Ovary (tissue), 7 donors: ENCODE measurements at regions not wholly inside any gene's neighbourhood (a gene's known extent, or its start where the extent isn't known, plus 50 kb on each side); places are given as distances from the start of the nearest gene placed in this dataset.
"Not testable (repeated sequence)": the region's sequence is repeated elsewhere in the genome, so short reads cannot be mapped to it uniquely, and the experiment has no call there.

Experiments
- DNase-seq, 5 donors: peaks; one replicate each; pipeline ENCODE4 v3.0.0-alpha.2; 2019 to 2020
- H3K27ac ChIP-seq, 2 donors: fragments of 200-600 bp; one replicate each; pipeline versions ENCODE4 v1.5.1 to v1.8.0; 2019 to 2022
- H3K27me3 ChIP-seq: fragments of 200-600 bp; one replicate; pipeline ENCODE4 v1.8.0; 2022
- H3K36me3 ChIP-seq: fragments of 200-600 bp; sonication (generic); one replicate; pipeline ENCODE4 v1.5.1; 2019
- H3K4me1 ChIP-seq: one replicate; pipeline ENCODE4 v1.8.1; 2013; ENCODE audit warnings: mild to moderate bottlenecking, moderate library complexity; ENCODE audit not compliant: insufficient read depth
- H3K4me3 ChIP-seq: fragments of 200-600 bp; sonication (generic); one replicate; pipeline ENCODE4 v1.5.1; 2017
- H3K9me3 ChIP-seq, 2 donors: fragments of 200-600 bp in 1 of 2; sonication (generic) in 1 of 2; one replicate each; pipeline versions ENCODE4 v1.5.1 to v1.8.1; 2013 to 2019; ENCODE audit warnings: mild to moderate bottlenecking in 1 of 2, moderate library complexity in 1 of 2
- EP300 ChIP-seq: sonication (generic); formaldehyde crosslinking; IDR thresholded peaks from one replicate; pipeline ENCODE4 v1.6.1; 2017; ENCODE audit warnings: antibody characterized with exemption
- POLR2A ChIP-seq: fragments of 450-650 bp; IDR thresholded peaks from one replicate; pipeline ENCODE4 v1.6.1; 2017; ENCODE audit warnings: antibody characterized with exemption, mild to moderate bottlenecking, moderate library complexity
- WGBS, 3 donors: extraction: QIAGEN DNeasy Blood & Tissue Kit in 1 of 3; methylation state at CpG; one replicate each; pipeline versions ENCODE4 v1.1.5 to v1.1.7; 2013 to 2017; 5-methylcytosine and 5-hydroxymethylcytosine counted together
- intact Hi-C, 4 donors: fragments of 100-400 bp; cut with DNase I; formaldehyde crosslinking; loops; one replicate each; pipeline versions ENCODE4 v1.11.0 to v1.15.1; 2022 to 2023
- TF ChIP-seq, protein P1 (sequence below), 3 donors: fragments of 450-650 bp in 2 of 3; fragments of 200-600 bp in 1 of 3; IDR thresholded peaks; one replicate each; pipeline versions ENCODE4 v1.5.1 to v1.8.0; 2016 to 2022; ENCODE audit warnings: antibody characterized with exemption in 3 of 3, mild to moderate bottlenecking in 1 of 3
- donor health status: DM: no; HTN: no; CAD: no; lungs with moderate emphysema.
- donor health status: DM: no; HTN: no; CAD: no.
- donor health status: Bipolar disorder and iron deficiency.
- donor health status: DM: no; HTN: no; CAD: no.
- donor health status: DM: yes; HTN: yes; CAD: no.

DNA sequence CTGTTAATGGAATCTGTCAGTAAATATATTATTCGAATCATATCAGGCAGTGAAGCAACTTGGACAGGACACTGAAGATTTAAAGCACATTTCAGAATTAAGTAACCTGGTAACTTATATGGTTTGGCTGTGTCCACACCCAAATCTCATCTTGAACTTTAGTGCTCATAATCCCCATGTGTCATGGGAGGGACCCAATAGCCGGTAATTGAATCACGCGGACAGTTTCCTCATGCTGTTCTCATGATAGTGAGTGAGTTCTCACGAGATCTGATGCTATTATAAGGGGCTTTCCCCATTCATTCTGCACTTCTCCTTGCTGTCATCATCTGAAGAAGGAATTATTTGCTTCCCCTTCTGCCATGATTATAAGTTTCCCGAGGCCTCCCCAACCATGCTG lies 83.2 kb upstream of the COL1A2 start:
- TF ChIP-seq, protein P1, sequence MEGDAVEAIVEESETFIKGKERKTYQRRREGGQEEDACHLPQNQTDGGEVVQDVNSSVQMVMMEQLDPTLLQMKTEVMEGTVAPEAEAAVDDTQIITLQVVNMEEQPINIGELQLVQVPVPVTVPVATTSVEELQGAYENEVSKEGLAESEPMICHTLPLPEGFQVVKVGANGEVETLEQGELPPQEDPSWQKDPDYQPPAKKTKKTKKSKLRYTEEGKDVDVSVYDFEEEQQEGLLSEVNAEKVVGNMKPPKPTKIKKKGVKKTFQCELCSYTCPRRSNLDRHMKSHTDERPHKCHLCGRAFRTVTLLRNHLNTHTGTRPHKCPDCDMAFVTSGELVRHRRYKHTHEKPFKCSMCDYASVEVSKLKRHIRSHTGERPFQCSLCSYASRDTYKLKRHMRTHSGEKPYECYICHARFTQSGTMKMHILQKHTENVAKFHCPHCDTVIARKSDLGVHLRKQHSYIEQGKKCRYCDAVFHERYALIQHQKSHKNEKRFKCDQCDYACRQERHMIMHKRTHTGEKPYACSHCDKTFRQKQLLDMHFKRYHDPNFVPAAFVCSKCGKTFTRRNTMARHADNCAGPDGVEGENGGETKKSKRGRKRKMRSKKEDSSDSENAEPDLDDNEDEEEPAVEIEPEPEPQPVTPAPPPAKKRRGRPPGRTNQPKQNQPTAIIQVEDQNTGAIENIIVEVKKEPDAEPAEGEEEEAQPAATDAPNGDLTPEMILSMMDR (IDR thresholded peaks at IDR 0.05), result no peak
- TF ChIP-seq EP300 (no peak), POLR2A (no peak)
- no peak overlapping the region for H3K4me3 ChIP-seq
- intact Hi-C loops, result no loop called here
- H3K27me3 ChIP-seq, result no peaks in the 10 kb centered on the region
- WGBS, 3 donors, result 91 to 94% (median 92%) methylated on average over 6 of the region's 6 CpGs
- no peaks in the 10 kb centered on the region for H3K9me3 ChIP-seq
- H3K27ac ChIP-seq, result no peak overlapping the region
- H3K36me3 ChIP-seq, result no peaks in the 10 kb centered on the region
- DNase-seq, result no peak
- no peaks in the 10 kb centered on the region for H3K4me1 ChIP-seq

DNA sequence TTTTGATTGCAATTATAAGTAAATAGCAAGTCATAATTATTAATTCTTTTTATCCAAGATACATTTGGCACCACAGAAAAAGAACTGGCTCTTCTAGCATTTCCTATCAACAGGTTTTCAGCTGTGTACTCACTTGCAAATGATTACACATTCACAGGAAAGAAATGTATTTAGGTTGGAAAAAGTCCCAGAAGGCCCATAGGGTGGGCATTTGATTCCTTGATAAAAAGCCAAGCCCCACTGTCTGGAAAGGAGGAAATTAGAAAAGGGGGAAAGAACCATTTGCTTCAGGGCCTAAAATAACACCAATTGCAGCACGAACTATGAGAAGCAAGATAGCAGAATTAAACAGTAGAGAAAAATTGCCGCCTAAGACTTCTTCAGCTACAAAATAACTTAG lies 80.8 kb upstream of the COL1A2 start:
- H3K4me3 ChIP-seq, result no peak overlapping the region
- peak overlapping the region in 1 of 2 donors; percentile 30 for H3K27ac ChIP-seq
- intact Hi-C loops, result no loop called here
- WGBS, 3 donors, result 10 to 28% (median 14%) methylated on average over 2 of the region's 2 CpGs
- TF ChIP-seq POLR2A (no peak), EP300 (no peak)
- TF ChIP-seq, protein P1 (IDR thresholded peaks at IDR 0.05), result no peak
- H3K27me3 ChIP-seq, result no peaks in the 10 kb centered on the region
- no peaks in the 10 kb centered on the region for H3K36me3 ChIP-seq
- DNase-seq, result no peak
- no peaks in the 10 kb centered on the region for H3K4me1 ChIP-seq
- H3K9me3 ChIP-seq, result no peaks in the 10 kb centered on the region

DNA sequence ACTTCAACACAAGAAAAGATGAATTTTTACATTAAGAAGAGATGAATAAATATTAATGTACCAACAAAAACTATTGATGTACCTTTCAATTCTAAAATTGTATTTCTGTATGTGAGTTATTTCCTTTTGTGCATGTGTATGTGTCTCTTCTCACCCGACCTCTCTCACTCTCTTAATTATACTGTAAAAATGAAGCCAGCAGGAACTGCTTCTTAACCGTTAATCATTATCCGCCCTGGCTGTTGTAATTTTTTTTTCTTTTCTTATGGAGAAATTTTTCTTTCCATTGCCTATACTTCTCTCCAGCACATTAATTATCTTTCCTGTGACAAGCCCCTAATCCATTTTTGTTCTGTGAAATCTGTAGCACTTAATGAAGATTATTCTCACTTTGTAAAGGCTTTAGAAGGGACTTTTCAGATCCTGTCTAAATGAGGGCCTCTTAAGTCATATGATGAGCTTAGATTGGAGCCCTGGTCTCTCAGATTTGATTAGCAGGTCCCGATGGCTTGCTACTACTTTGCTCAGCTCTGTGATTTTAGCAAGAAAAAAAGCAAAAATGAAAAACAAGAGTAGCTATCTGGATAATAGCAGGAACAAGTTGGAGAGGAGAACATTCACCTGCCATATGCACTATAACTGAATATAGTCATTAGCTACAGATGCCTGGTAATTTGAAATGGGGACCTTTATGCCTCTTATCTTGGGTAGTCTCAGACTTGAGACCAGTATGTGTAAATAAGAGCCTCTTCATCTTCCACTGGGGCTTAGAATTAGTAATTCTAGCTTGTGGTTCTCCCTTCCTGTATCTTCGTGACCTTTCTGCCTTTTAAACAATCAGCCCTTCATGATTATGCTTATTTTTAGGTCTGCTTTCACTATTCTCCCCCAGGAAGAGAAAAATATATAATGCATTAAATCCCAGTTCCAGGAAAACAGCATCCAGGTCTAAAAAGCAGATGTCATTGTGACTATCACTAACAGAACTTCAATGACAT lies 80.0 kb upstream of the COL1A2 start:
- Histone ChIP-seq H3K4me3 (no peak overlapping the region), H3K27ac (peak overlapping the region in 1 of 2 donors; percentile 30), H3K36me3 (no peaks in the 10 kb centered on the region), H3K4me1 (no peaks in the 10 kb centered on the region), H3K27me3 (no peaks in the 10 kb centered on the region), H3K9me3 (no peaks in the 10 kb centered on the region)
- intact Hi-C loops, result no loop called here
- WGBS, 3 donors, result 44 to 46% (median 45%) methylated on average over 5 of the region's 5 CpGs
- TF ChIP-seq EP300, result no peak
- TF ChIP-seq, protein P1 (IDR thresholded peaks at IDR 0.05), result no peak
- TF ChIP-seq POLR2A, result no peak
- DNase-seq, result no peak

DNA sequence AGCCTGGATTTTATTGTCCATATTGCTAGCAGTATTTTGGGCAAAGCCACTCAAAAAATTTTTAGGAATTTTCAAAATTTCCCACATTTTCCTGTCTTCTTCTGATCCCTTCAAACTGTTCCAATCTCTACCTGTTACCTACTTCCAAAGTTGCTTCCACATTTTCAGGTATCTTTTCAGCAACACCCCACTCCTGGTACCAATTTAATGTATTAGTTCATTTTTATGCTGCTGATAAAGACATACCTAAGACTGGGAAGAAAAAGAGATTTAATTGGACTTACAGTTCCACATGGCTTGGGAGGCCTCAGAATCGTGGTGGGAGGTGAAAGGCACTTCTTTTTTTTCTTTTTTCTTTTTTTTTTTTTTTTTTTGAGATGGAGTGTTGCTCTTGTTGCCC lies 73.6 kb upstream of the COL1A2 start:
- H3K4me3 ChIP-seq, H3K9me3 ChIP-seq, H3K36me3 ChIP-seq, DNase-seq, H3K27me3 ChIP-seq, intact Hi-C loops, H3K4me1 ChIP-seq, H3K27ac ChIP-seq: not testable (repeated sequence)
- WGBS, 3 donors, result 88 to 95% (median 91%) methylated on average over 1 of the region's 1 CpG

DNA sequence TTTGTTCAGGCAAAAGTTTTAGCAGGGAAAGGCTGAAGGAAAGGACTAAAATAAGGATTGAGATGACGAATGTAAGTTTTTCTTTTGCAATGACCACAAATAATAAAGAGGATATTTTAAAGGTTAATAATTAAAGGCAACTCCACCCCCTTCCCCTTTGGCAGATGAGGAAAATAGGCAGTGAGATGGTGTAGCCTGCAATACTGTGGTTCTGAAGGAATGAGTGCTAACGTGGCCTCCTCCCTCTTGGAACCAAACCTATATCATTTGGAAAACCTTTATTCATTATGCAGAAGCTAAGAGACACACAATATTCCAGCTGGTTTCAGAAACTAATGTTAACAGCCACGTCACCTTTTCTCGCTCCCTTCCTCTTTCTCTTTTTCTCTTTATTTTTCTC lies 70.9 kb upstream of the COL1A2 start:
- Histone ChIP-seq H3K27ac (no peak overlapping the region), H3K27me3 (no peaks in the 10 kb centered on the region), H3K9me3 (no peaks in the 10 kb centered on the region), H3K4me3 (no peak overlapping the region), H3K36me3 (no peaks in the 10 kb centered on the region), H3K4me1 (no peaks in the 10 kb centered on the region)
- TF ChIP-seq POLR2A (no peak), EP300 (no peak)
- TF ChIP-seq, protein P1 (IDR thresholded peaks at IDR 0.05), result no peak
- 73 to 85% (median 82%) methylated on average over 4 of the region's 4 CpGs for WGBS, 3 donors
- intact Hi-C loops, result no loop called here
- DNase-seq, result no peak
